SH-SY5Y (cell line): ENCODE measurements at regions not wholly inside any gene's neighbourhood (a gene's known extent, or its start where the extent isn't known, plus 50 kb on each side); places are given as distances from the start of the nearest gene placed in this dataset.

Source experiments
- GATA2 ChIP-seq: IDR thresholded peaks from 2 replicates; pipeline ENCODE4 v1.6.1; 2011; ENCODE audit warnings: mild to moderate bottlenecking, low read depth, low read length
- GATA3 ChIP-seq: IDR thresholded peaks from 2 replicates; pipeline ENCODE4 v1.6.1; 2011; ENCODE audit warnings: low read depth, mild to moderate bottlenecking, low read length, moderate library complexity

DNA sequence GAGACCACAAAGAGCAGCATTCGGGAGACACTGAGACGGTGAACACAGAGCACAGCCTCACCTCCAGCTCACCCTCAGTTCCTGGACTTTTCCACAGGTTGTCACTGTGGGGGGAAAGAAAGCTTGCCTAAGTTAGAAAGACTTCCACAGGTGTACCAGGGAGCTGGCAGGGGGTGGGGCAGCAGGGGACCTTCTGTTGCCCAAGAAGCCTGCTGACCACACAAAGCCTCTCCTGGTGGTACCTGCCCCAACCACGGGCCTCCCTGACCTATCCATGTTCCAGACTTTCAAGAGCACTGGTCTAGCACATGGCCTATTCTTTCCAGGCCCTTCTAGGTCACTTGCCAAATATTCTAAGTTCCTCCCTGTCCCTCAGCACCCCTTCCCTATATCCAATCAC, 550.8 kb downstream of the BNC2 start:
- TF ChIP-seq GATA2, result no peak
- TF ChIP-seq GATA3, result no peak
